NCI-H2196 (cell line): ENCODE measurements at regions not wholly inside any gene's neighbourhood (a gene's known extent, or its start where the extent isn't known, plus 50 kb on each side); places are given as distances from the start of the nearest gene placed in this dataset.
"Not testable (repeated sequence)": the region's sequence is repeated elsewhere in the genome, so short reads cannot be mapped to it uniquely, and the experiment has no call there.

Experiments used
- DNase-seq: peaks from one replicate; lab custom pipeline; 2025; ENCODE audit not compliant: unreplicated experiment; lab: John Stamatoyannopoulos, UW

GRCh38 chr5:91285062-91285461, 98.1 kb downstream of the ARRDC3 start:
- not testable (repeated sequence) for DNase-seq

GRCh38 chr5:91283899-91284298, 99.2 kb downstream of the ARRDC3 start:
- no peak for DNase-seq

GRCh38 chr5:91283326-91283725, 99.8 kb downstream of the ARRDC3 start:
- DNase-seq, result no peak

GRCh38 chr5:91282210-91282609, 100.9 kb downstream of the ARRDC3 start:
- no peak for DNase-seq

- DNase-seq, result no peak
Measured at GRCh38 chr5:91281401-91281800, 101.7 kb downstream of the ARRDC3 start.

GRCh38 chr5:91280362-91281269, 102.5 kb downstream of the ARRDC3 start:
- DNase-seq, result peak; percentile 65

GRCh38 chr5:91277840-91278239, 105.3 kb downstream of the ARRDC3 start:
- no peak for DNase-seq

- DNase-seq, result no peak
Measured at GRCh38 chr5:91277093-91277626, 106.0 kb downstream of the ARRDC3 start.

GRCh38 chr5:91272858-91273257, 110.3 kb downstream of the ARRDC3 start:
- DNase-seq, result no peak

- no peak for DNase-seq
Measured at GRCh38 chr5:91271999-91272398, 111.1 kb downstream of the ARRDC3 start.

- DNase-seq, result no peak
Measured at GRCh38 chr5:91269198-91269597, 113.9 kb downstream of the ARRDC3 start.

GRCh38 chr5:91266184-91266705, 116.9 kb downstream of the ARRDC3 start:
- DNase-seq, result no peak

GRCh38 chr5:91264311-91265051, 118.6 kb downstream of the ARRDC3 start:
- DNase-seq, result no peak

- no peak for DNase-seq
Measured at GRCh38 chr5:91263898-91264297, 119.2 kb downstream of the ARRDC3 start.

GRCh38 chr5:91257301-91257700, 125.8 kb downstream of the ARRDC3 start:
- no peak for DNase-seq

- no peak for DNase-seq
Measured at GRCh38 chr5:91256142-91256524, 127.0 kb downstream of the ARRDC3 start.

- no peak for DNase-seq
Measured at GRCh38 chr5:91255396-91256141, 127.5 kb downstream of the ARRDC3 start.

- DNase-seq, result no peak
Measured at GRCh38 chr5:91252916-91253315, 130.2 kb downstream of the ARRDC3 start.

- no peak for DNase-seq
Measured at GRCh38 chr5:91245871-91246270, 137.2 kb downstream of the ARRDC3 start.

- DNase-seq, result no peak
Measured at GRCh38 chr5:91245074-91245452, 138.1 kb downstream of the ARRDC3 start.
